IgD-negative memory B cell (primary cell): ENCODE measurements at regions not wholly inside any gene's neighbourhood (a gene's known extent, or its start where the extent isn't known, plus 50 kb on each side); places are given as distances from the start of the nearest gene placed in this dataset.
A peak's percentile ranks its signal among the peaks of the same experiment; 100 is the strongest.
"Not testable (repeated sequence)": the region's sequence is repeated elsewhere in the genome, so short reads cannot be mapped to it uniquely, and the experiment has no call there.

Experiments used
- H3K27ac Mint-ChIP-seq, 3 donors: one replicate each; pipeline ENCODE4 v1.8.0; 2020 to 2022; ENCODE audit warnings: mild to moderate bottlenecking in 3 of 3, mixed read lengths in 3 of 3, moderate library complexity in 1 of 3
- H3K27me3 Mint-ChIP-seq: one replicate; pipeline ENCODE4 v1.8.0; 2021; ENCODE audit warnings: mixed read lengths
- H3K36me3 Mint-ChIP-seq: one replicate; pipeline ENCODE4 v1.8.0; 2020; ENCODE audit warnings: mild to moderate bottlenecking, mixed read lengths
- H3K4me1 Mint-ChIP-seq, 3 donors: one replicate each; pipeline ENCODE4 v1.8.0; 2020 to 2022; ENCODE audit warnings: mixed read lengths in 3 of 3, mild to moderate bottlenecking in 1 of 3
- H3K4me3 Mint-ChIP-seq, 4 donors: one replicate each; pipeline ENCODE4 v1.8.0; 2020 to 2022; ENCODE audit warnings: mild to moderate bottlenecking in 4 of 4, mixed read lengths in 4 of 4, moderate library complexity in 3 of 4
- H3K9me3 Mint-ChIP-seq, 3 donors: one replicate each; pipeline ENCODE4 v1.8.0; 2020 to 2021; ENCODE audit warnings: mixed read lengths in 3 of 3, mild to moderate bottlenecking in 1 of 3

- H3K36me3 Mint-ChIP-seq, result no peaks in the 10 kb centered on the region
- H3K27ac Mint-ChIP-seq, result no peak overlapping the region
- H3K27me3 Mint-ChIP-seq, result peaks cover 2% of the 10 kb centered on the region
- peaks cover 0 to 9% (median 1%) of the 10 kb centered on the region in 3 donors for H3K9me3 Mint-ChIP-seq
- no peaks in the 10 kb centered on the region for H3K4me1 Mint-ChIP-seq
- H3K4me3 Mint-ChIP-seq, result no peak overlapping the region
Observed at GRCh38 chr1:217052626-217053025, 329.4 kb upstream of the ESRRG start.

DNA sequence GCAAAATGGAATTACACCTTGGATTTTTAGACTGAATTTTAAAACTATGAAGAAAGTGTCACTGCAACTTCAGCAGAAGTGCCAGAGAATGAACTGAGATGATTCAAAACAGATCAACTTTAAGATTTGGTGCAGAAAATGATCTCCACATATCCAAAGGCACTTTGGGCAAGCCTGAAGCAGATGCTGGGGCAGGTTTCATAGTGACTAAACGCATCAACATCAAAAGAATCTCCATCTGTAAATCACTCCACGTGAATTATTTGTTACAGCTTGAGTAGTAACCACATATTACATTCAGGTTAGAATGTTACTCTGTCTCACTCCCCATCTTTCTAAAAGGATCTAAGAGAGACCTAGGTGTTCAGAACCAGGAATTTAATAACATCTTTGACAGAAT, 329.0 kb upstream of the ESRRG start:
- H3K9me3 Mint-ChIP-seq, result peaks cover 0 to 9% (median 1%) of the 10 kb centered on the region in 3 donors
- no peaks in the 10 kb centered on the region for H3K4me1 Mint-ChIP-seq
- no peak overlapping the region for H3K27ac Mint-ChIP-seq
- H3K27me3 Mint-ChIP-seq, result peaks cover 2% of the 10 kb centered on the region
- no peak overlapping the region for H3K4me3 Mint-ChIP-seq
- no peaks in the 10 kb centered on the region for H3K36me3 Mint-ChIP-seq

- peaks cover 0 to 7% (median 1%) of the 10 kb centered on the region in 3 donors for H3K9me3 Mint-ChIP-seq
- H3K4me1 Mint-ChIP-seq, result no peaks in the 10 kb centered on the region
- no peak overlapping the region for H3K4me3 Mint-ChIP-seq
- H3K36me3 Mint-ChIP-seq, result no peaks in the 10 kb centered on the region
- H3K27me3 Mint-ChIP-seq, result peaks cover 2% of the 10 kb centered on the region
- H3K27ac Mint-ChIP-seq, result no peak overlapping the region
Observed at GRCh38 chr1:217049721-217050120, 326.5 kb upstream of the ESRRG start.

DNA sequence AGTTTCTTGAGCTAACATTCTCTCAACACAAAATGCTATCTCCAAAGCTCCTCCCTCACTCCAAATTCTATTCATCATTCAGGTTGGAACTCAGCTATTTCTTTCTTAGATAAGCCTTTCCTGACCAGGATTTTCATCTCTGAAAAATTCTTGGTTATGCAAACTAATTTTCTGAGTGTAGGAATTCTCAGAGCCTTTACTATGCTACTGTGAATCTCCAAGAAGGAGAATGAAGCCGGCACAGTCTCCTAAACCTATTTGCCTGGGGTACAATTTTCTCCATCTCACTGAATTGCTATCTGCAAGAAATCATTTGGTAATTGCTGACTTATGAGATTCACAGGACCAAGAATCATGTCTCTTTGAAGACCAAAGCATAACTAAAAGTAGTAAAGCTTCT, 325.9 kb upstream of the ESRRG start:
- no peak overlapping the region for H3K27ac Mint-ChIP-seq

DNA sequence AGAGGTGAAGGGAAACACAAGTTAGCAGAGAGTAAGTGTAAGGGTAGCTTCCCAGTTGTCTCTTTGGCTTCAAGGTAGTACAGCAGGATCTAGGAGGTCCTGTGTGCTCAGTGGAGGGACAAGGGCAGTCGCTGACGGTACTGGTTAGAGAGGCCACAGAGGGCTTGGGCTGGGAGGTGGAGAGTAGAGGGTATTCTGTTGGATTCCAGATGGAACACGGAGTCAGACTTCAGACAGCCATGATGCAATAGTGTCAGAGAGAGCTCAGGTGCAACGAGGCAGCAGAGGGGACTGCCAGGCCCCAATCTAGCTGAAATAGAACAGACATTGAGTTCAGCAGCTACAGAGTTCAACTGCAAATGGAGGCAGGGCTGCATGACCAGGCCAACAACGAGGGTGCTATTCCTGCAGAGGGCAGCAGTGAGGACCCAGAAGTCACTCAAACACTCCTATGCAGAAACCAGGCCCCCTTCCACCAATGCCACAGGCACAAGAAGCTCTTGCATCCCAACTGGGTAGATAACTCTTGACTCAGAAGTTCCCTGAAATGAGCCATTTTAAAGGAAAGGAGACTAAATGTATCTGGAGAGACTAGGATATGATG, 325.0 kb upstream of the ESRRG start:
- Mint-ChIP-seq H3K36me3 (no peaks in the 10 kb centered on the region), H3K27ac (no peak overlapping the region), H3K9me3 (peaks cover 0 to 6% (median 1%) of the 10 kb centered on the region in 3 donors), H3K27me3 (peaks cover 2% of the 10 kb centered on the region), H3K4me1 (no peaks in the 10 kb centered on the region), H3K4me3 (no peak overlapping the region)

More for the DNA sequence above, 325.9 kb upstream of the ESRRG start:
- Mint-ChIP-seq H3K27me3 (peaks cover 2% of the 10 kb centered on the region), H3K4me3 (no peak overlapping the region), H3K4me1 (no peaks in the 10 kb centered on the region), H3K36me3 (no peaks in the 10 kb centered on the region), H3K9me3 (peaks cover 0 to 7% (median 1%) of the 10 kb centered on the region in 3 donors)

DNA sequence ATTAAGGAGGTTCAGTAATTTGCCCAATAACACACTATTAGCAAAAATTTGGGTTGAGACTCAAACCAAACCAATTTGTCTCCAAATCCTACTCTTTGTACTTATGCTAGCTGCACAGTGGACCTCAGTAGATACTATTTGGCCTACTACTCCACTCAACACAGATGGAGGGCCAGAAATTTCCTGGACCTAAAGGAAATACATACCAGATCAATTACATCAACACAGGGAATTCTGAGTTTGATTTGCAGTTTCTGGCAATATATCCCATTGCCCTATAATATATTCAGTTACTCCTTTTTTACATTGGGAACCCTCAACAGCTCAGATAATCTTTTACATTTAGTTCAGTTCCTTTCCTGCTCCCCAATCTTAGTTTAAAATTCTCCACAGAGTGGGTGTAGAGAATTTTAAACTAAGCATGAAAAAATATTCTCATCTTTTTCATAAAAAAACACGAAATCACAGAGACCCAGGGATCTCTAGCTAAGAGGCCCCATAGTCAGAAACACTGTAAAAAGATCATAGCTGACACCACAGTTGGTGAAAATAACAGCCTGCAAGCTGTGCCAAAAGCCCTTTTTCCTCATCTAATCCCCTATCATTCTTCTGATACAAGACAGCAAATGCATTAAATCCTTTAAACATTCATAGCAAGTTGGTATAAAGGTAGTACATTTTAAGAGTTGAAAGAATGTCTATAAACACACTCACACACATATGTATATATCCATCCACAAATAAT, 317.7 kb upstream of the ESRRG start:
- Mint-ChIP-seq H3K4me1 (no peaks in the 10 kb centered on the region), H3K27me3 (no peaks in the 10 kb centered on the region), H3K9me3 (peaks cover 2 to 21% (median 12%) of the 10 kb centered on the region in 3 donors), H3K36me3 (peaks cover 1% of the 10 kb centered on the region), H3K4me3 (no peak overlapping the region), H3K27ac (no peak overlapping the region)

DNA sequence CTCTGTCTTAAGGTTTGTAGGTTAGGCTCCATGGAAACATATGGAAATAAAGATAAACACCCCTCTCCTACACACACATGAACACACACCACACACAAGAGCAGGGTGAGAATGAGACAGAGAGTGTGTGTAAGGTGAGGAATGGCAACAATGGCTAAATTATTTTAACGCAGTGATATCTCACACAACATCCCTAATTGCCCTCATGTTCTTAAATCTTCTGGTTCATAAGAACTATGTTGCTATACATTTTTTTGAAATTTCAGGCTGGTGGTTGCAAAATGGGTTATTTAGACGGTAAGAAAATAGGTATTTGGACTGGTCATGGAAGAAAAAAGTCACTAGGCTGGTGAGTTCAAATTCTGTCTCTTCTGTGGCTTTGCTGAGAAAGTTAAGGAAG, 316.7 kb upstream of the ESRRG start:
- Mint-ChIP-seq H3K27ac (no peak overlapping the region), H3K27me3 (no peaks in the 10 kb centered on the region), H3K9me3 (peaks cover 2 to 21% (median 14%) of the 10 kb centered on the region in 3 donors), H3K4me1 (no peaks in the 10 kb centered on the region), H3K36me3 (peaks cover 1% of the 10 kb centered on the region), H3K4me3 (peak overlapping the region in 1 of 4 donors; percentile 29)

GRCh38 chr1:217039139-217039538, 315.9 kb upstream of the ESRRG start:
- peaks cover 2 to 21% (median 14%) of the 10 kb centered on the region in 3 donors for H3K9me3 Mint-ChIP-seq
- H3K27ac Mint-ChIP-seq, H3K27me3 Mint-ChIP-seq, H3K36me3 Mint-ChIP-seq, H3K4me1 Mint-ChIP-seq: not testable (repeated sequence)
- peak overlapping the region in 1 of 4 donors; percentile 5 for H3K4me3 Mint-ChIP-seq

DNA sequence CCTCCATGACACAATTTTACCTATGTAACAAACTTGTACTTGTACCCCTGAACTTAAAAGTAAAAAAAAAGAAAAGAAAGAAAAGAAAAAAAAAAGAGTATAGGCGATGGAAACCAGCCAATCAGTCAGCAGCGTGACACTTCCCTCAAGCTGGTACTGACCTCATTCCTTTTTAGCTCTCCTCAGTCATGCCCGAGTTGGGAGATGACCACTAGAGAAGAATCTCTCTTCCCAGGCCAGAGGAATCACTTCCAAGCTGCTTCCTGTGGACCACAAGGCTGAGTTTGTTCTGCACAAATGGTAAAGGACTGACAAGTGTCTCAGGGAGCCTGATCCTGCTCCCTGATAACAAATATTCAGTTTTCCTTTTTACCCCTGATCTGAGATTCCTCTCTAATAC, 313.5 kb upstream of the ESRRG start:
- Mint-ChIP-seq H3K4me3 (no peak overlapping the region), H3K27me3 (no peaks in the 10 kb centered on the region), H3K4me1 (no peaks in the 10 kb centered on the region), H3K36me3 (peaks cover 1% of the 10 kb centered on the region), H3K9me3 (peaks cover 2 to 21% (median 16%) of the 10 kb centered on the region in 3 donors), H3K27ac (no peak overlapping the region)

DNA sequence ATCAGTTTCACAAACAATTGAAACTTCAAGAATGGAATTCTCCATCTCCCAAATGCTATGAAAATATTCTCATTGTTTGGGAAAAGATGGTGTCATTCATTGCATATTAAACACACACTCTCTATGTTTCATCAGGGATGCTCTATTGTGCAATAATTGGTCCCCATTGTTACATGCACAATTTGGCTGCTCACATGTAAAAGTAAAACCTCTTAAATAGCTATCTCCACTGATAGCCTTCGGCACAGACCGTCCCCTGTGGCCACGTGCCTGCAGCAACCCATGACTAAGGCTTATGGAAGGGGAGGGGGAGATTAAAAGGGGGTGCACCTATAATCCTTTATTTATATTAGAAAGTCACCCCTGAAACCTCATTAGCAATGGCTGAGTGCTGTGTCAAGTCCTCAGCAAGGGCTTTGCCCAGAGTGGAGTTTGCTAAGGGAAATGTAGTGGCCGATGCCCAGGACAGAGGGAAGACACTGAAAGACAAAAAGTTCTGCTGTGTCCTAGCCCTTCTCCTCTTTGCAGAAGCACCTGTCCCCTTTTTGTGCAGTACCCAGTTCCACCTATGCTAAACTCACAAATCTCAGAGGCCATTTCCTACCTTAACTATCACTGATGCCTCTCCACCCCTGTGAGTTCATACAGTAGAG, 309.6 kb upstream of the ESRRG start:
- Mint-ChIP-seq H3K9me3 (peaks cover 2 to 15% (median 4%) of the 10 kb centered on the region in 3 donors), H3K4me1 (no peaks in the 10 kb centered on the region), H3K27ac (no peak overlapping the region), H3K36me3 (no peaks in the 10 kb centered on the region), H3K4me3 (no peak overlapping the region), H3K27me3 (no peaks in the 10 kb centered on the region)

DNA sequence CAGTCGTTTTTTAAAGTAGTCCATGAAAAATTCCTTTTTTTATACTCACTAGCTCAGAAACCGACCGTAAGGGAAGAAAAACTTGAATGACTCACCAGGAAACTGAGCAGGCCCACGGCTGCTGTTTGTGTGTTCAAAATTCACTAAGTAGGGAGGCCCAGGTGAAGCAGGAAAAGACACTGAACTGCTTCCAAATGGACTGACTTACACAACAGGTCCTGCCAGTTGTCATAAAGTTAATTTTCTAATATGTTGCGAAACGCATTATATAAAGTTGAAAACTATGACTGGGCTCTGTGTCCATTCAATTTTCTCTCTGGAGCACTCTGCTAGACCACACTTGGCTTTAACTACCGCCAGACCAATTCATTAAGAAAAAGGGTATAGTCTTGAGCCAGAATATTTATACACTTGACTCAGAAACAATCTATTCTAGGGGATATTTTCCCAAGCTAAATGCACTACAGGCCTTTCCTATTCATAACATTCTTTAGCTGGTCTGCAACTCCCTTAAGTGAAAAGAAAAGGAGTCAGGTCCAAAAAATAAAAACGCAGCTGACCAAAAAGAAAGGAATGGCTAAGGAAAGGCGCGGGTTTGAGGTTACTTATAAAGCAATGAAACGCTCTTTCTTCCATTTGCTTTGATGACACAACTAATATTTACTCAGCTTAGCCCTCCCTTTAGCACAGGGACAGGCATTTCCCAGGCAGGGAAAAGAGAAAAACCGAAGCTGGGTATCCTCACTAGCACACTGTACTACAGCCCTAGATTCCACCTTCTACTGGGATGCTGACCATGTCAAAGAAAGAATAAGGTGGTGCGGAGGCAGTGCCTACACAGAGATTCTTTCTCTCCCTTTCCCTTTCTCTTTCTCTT, 306.3 kb upstream of the ESRRG start:
- no peaks in the 10 kb centered on the region for H3K36me3 Mint-ChIP-seq

DNA sequence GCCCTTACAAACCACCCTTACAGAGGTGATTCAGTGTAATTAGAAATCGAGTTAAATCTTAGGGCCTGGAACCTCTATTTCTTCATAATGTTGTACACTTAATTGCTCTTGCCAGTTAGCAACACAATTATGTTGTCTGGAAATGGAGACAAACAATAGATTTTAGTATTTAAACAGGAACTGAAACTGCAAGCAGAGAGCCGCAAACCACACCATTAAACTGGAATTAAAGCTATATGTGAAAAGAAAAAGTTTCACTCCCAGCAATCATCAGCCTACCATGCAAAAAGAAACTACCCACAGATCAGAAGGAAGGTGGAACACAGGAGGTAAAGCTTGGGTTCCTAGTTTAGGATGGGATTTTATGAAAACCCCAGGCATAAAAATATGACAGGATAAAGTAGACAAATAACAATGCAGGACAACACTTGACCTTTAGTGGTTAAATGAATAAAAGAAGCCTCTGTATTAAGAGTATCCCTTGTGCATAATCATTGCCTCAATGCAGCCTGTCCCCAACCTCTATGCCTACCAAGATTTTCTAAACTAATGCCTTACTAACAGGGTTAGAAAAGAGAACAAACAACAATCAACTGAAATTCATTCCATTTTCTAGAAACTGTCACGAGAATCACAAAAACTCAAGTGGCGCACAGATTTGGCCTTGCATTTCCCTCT, 304.3 kb upstream of the ESRRG start:
- Mint-ChIP-seq H3K27ac (no peak overlapping the region), H3K4me1 (peaks cover 6 to 9% (median 6%) of the 10 kb centered on the region in 3 donors)

More for the DNA sequence above, 306.3 kb upstream of the ESRRG start:
- no peaks in the 10 kb centered on the region for H3K27me3 Mint-ChIP-seq
- H3K27ac Mint-ChIP-seq, result no peak overlapping the region
- peaks cover 0 to 7% (median 2%) of the 10 kb centered on the region in 3 donors for H3K9me3 Mint-ChIP-seq
- peaks cover 6 to 9% (median 6%) of the 10 kb centered on the region in 3 donors for H3K4me1 Mint-ChIP-seq
- no peak overlapping the region for H3K4me3 Mint-ChIP-seq

GRCh38 chr1:217026531-217026930, 303.3 kb upstream of the ESRRG start:
- H3K4me3 Mint-ChIP-seq, result no peak overlapping the region
- peaks cover 6 to 9% (median 6%) of the 10 kb centered on the region in 3 donors for H3K4me1 Mint-ChIP-seq
- no peaks in the 10 kb centered on the region for H3K36me3 Mint-ChIP-seq
- no peak overlapping the region for H3K27ac Mint-ChIP-seq
- peaks cover 0 to 4% (median 3%) of the 10 kb centered on the region in 3 donors for H3K9me3 Mint-ChIP-seq
- H3K27me3 Mint-ChIP-seq, result no peaks in the 10 kb centered on the region

More for the DNA sequence above, 304.3 kb upstream of the ESRRG start:
- H3K9me3 Mint-ChIP-seq, result peaks cover 0 to 7% (median 3%) of the 10 kb centered on the region in 3 donors
- H3K36me3 Mint-ChIP-seq, result no peaks in the 10 kb centered on the region
- H3K4me3 Mint-ChIP-seq, result peak overlapping the region in 1 of 4 donors; percentile 72
- H3K27me3 Mint-ChIP-seq, result no peaks in the 10 kb centered on the region

- Mint-ChIP-seq H3K27me3 (no peaks in the 10 kb centered on the region), H3K4me3 (no peak overlapping the region), H3K27ac (no peak overlapping the region), H3K36me3 (no peaks in the 10 kb centered on the region), H3K4me1 (peaks cover 6 to 9% (median 6%) of the 10 kb centered on the region in 3 donors), H3K9me3 (peaks cover 0 to 4% (median 0%) of the 10 kb centered on the region in 3 donors)
Observed at GRCh38 chr1:217025381-217025780, 302.2 kb upstream of the ESRRG start.
